Muscle layer of colon (tissue), 2 donors: ENCODE measurements at regions not wholly inside any gene's neighbourhood (a gene's known extent, or its start where the extent isn't known, plus 50 kb on each side); places are given as distances from the start of the nearest gene placed in this dataset.

ENCODE experiments used
- H3K27ac ChIP-seq: one replicate; pipeline ENCODE4 v1.7.0; 2013; ENCODE audit warnings: low read depth, mild to moderate bottlenecking, low read length, moderate library complexity
- H3K27me3 ChIP-seq, 2 donors: one replicate each; pipeline ENCODE4 v1.7.0; 2013; ENCODE audit warnings: low read length in 2 of 2, mild to moderate bottlenecking in 2 of 2; ENCODE audit not compliant: insufficient read depth in 2 of 2, control insufficient read depth in 1 of 2
- H3K36me3 ChIP-seq: one replicate; pipeline ENCODE4 v1.7.0; 2013; ENCODE audit warnings: mild to moderate bottlenecking, low read length; ENCODE audit not compliant: insufficient read depth
- H3K4me1 ChIP-seq: one replicate; pipeline ENCODE4 v1.7.0; 2013; ENCODE audit warnings: mild to moderate bottlenecking, low read length; ENCODE audit not compliant: insufficient read depth
- H3K4me3 ChIP-seq, 2 donors: one replicate each; pipeline ENCODE4 v1.7.0; 2013; ENCODE audit warnings: low read length in 2 of 2, low read depth in 1 of 2, mild to moderate bottlenecking in 1 of 2, moderate library complexity in 1 of 2
- H3K9ac ChIP-seq: one replicate; pipeline ENCODE4 v1.7.0; 2013; ENCODE audit warnings: low read length
- H3K9me3 ChIP-seq: one replicate; pipeline ENCODE4 v1.7.0; 2013; ENCODE audit warnings: mild to moderate bottlenecking, low read length
- donor health status: abdominal sarcoma.
- donor health status: Adenocarcinoma of cecum.

DNA sequence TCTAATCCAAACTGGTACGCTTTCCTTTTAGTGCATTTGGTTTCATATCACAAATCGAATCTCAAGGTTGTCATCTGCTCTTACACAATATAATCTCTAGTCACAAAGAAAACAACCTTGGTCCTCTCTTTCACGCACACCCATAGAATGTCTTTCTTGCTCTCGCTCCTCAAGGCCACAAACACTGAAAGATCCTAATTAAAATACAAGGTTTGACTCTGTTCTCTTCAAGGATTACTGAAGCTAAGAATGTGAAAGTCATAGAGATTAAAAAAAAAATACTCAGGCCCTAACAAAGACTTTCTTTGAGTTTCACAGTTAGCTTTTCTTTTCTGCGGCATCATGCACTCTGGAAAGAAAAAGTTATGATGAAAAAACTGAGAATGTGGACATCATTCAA is 891.5 kb downstream of the EFNB2 start:
- no peak overlapping the region for H3K27ac ChIP-seq

DNA sequence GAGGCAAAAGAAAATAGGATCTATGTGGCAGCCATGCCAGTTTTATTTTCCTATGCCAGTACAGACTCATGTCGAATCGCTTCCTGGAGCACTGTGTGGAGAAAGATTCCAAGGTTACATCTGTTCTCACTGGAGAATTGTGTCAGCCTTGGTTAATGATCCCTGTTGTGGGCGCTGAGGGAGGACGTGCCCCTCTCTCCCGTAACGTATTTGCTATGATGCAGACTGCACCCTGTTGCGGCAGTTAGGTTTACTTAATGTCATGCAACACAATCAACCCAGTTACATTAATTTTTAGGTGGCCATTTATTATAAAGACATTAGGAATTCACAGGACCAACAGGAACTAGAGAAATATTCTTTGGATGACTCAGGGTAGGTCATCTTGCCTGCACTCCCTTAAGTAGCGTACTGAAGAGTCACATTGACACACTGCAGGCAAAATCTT is 892.9 kb downstream of the EFNB2 start:
- Histone ChIP-seq H3K9ac (no peak overlapping the region), H3K4me3 (no peak overlapping the region), H3K36me3 (no peaks in the 10 kb centered on the region), H3K27me3 (no peaks in the 10 kb centered on the region), H3K9me3 (no peaks in the 10 kb centered on the region), H3K27ac (no peak overlapping the region), H3K4me1 (no peaks in the 10 kb centered on the region)

More for the DNA sequence above, 891.5 kb downstream of the EFNB2 start:
- Histone ChIP-seq H3K4me1 (no peaks in the 10 kb centered on the region), H3K9ac (no peak overlapping the region), H3K36me3 (no peaks in the 10 kb centered on the region), H3K9me3 (no peaks in the 10 kb centered on the region), H3K27me3 (no peaks in the 10 kb centered on the region), H3K4me3 (no peak overlapping the region)

DNA sequence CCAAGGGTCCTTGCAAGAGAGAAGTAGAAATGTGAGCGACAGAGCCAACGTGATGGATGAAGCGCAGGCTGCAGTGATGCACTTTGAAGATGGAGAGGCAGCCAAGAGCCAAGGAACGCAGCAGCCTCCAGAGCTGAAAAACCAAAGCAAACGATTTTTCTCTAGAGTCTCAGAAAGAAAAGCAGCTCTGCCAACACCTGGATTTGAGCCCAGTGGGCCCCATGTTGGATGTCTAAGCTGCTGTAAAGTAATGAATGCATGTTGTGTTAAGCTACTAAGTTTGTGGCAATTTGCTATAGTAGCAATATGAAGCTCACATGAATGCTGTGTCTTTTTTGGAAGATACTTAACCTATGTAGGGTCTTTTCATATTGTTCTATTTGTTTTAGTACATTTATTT is 894.3 kb downstream of the EFNB2 start:
- H3K4me3 ChIP-seq = no peak overlapping the region
- H3K27ac ChIP-seq = no peak overlapping the region
- no peaks in the 10 kb centered on the region for H3K27me3 ChIP-seq
- H3K36me3 ChIP-seq = no peaks in the 10 kb centered on the region
- no peak overlapping the region for H3K9ac ChIP-seq
- no peaks in the 10 kb centered on the region for H3K9me3 ChIP-seq
- H3K4me1 ChIP-seq = no peaks in the 10 kb centered on the region

DNA sequence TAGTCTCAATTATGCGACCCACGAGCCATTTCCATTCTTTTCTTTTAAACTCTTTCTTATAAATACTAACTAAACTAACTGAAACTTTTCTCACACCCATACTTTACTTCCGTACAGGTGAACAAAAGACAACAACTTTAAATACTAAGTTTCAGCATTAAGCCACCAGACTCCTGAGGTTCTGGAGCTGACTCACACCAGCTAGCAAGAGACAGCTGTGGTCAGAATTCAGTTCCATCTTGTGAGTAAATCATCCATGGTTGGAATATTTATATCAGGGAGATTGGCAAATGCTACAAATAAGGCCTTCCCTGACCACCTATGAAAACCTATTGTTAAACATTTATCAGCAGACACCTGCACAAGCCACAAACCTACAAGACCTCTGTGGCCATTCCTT is 897.0 kb downstream of the EFNB2 start:
- Histone ChIP-seq H3K4me3 (no peak overlapping the region), H3K4me1 (no peaks in the 10 kb centered on the region), H3K27me3 (no peaks in the 10 kb centered on the region), H3K36me3 (no peaks in the 10 kb centered on the region), H3K27ac (no peak overlapping the region), H3K9ac (no peak overlapping the region), H3K9me3 (no peaks in the 10 kb centered on the region)

DNA sequence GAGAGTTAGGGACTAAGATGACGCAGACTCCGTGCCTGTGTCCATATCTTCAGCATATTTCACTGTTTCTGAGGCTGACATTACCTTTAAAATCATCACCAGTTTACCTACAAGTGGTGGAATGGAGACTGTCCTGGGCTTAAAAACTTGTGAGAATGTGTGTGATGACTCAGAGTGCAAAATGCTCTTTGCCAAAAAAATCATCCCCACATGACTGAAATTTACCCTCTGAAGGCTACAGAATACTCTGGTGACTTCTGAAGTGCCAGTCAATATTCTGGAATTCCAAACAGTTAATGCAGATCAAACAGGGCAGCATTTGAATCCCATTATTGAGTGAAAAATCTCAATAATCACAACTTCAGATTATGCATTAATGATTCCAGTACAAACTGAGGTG is 901.4 kb downstream of the EFNB2 start:
- no peaks in the 10 kb centered on the region for H3K36me3 ChIP-seq
- H3K4me3 ChIP-seq = no peak overlapping the region
- H3K4me1 ChIP-seq = no peaks in the 10 kb centered on the region
- H3K27me3 ChIP-seq = no peaks in the 10 kb centered on the region
- no peaks in the 10 kb centered on the region for H3K9me3 ChIP-seq
- H3K9ac ChIP-seq = no peak overlapping the region
- no peak overlapping the region for H3K27ac ChIP-seq

DNA sequence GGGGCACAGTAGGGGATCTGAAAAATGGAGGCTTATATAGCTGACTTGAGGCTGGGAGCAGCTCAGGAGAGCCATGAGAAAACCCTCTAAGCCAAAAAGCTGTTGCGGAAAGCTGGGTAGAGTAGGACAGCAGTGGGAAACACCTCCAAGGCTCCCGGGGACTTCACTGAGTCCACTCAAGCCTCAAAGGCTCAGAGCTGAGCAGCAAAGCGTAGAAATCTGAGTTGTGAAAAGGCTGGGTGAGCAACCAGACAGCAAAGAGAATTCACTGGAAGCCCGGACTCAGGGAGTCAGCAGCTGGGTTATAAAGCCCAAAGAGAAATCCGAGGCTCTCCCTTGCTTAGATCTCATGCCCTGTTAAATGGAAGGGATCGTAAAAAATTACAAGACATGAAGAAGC is 905.0 kb downstream of the EFNB2 start:
- no peaks in the 10 kb centered on the region for H3K36me3 ChIP-seq
- H3K27ac ChIP-seq = no peak overlapping the region
- no peaks in the 10 kb centered on the region for H3K27me3 ChIP-seq
- no peak overlapping the region for H3K4me3 ChIP-seq
- H3K9me3 ChIP-seq = no peaks in the 10 kb centered on the region
- H3K4me1 ChIP-seq = no peaks in the 10 kb centered on the region
- no peak overlapping the region for H3K9ac ChIP-seq

DNA sequence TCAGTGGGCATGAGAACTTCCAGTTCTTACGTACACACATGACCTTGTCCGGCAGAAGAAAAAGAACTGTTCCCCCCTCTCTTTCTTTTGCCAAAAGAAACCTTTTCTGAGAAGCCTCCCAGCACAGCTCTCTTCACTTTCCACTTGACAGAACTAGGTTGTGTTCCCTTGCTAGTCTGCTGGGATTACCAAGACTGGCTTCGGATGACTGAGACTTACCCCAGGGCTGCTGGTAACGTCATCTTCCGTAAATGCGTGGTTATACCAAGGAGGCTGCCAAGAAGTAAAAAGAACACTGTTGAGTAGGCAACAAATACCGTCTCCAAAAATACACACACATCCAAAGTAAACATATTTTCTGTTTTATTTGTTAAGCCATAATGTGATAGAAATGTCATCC is 908.2 kb downstream of the EFNB2 start:
- Histone ChIP-seq H3K9ac (no peak overlapping the region), H3K4me3 (no peak overlapping the region), H3K27ac (no peak overlapping the region), H3K27me3 (no peaks in the 10 kb centered on the region), H3K4me1 (no peaks in the 10 kb centered on the region), H3K36me3 (no peaks in the 10 kb centered on the region), H3K9me3 (no peaks in the 10 kb centered on the region)

DNA sequence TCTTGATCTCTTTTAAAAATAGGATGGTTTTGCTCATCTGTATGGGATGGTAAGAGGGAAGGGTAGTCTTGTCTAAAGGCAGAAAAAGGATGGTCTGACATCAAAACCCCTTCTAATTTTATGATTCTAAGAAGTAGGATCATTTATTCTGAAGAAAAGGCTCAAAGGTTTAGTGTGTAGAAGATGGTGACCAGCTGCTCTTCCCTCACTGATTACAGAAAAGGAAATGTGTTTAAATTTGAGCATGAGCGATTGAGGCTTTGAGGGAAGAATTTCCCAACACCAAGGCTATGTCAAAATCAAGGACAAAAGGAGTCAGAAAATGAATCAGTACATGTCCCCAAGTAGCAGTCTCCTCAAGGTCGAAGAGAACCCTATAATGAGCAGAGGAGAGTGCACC is 909.8 kb downstream of the EFNB2 start:
- Histone ChIP-seq H3K9me3 (no peaks in the 10 kb centered on the region), H3K4me1 (no peaks in the 10 kb centered on the region), H3K9ac (no peak overlapping the region), H3K27ac (no peak overlapping the region), H3K27me3 (no peaks in the 10 kb centered on the region), H3K36me3 (no peaks in the 10 kb centered on the region), H3K4me3 (no peak overlapping the region)

DNA sequence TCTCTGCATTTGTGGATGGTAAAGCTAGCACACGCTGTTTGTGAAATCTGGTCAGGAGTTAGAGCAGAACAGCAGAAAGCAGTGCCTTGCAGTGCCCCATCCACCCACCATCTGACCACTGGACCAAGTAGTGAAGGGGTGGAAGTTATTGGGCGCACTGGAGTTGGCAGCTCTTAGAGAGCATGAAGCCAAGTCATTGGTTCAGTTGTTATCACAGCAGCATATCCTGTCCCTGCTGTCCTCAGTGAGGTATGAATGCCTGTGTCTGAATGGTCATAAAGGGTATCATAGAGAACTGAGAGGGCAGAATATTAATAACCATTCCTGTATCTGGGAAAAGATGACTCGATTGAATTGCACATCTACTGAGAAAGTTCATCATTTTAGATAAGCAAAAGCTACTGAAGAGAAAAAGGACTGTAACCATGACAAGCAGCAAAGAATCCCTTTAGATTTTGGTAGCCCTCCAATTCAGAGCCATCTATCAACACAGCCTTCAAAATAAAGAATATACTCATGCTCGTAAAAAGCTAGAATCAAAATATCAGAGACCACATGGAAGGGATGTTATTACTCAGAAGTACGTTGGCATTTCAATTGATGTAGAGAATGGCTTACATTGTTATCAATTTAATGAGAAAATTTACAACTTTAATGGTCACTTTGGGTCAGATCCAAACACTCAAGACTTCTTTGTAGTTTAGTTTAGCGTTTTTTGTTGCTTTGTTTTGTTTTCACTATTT is 919.0 kb downstream of the EFNB2 start:
- H3K4me3 ChIP-seq = no peak overlapping the region
- no peak overlapping the region for H3K27ac ChIP-seq
- H3K9ac ChIP-seq = no peak overlapping the region
- H3K27me3 ChIP-seq = no peaks in the 10 kb centered on the region
- no peaks in the 10 kb centered on the region for H3K9me3 ChIP-seq
- no peaks in the 10 kb centered on the region for H3K36me3 ChIP-seq
- no peaks in the 10 kb centered on the region for H3K4me1 ChIP-seq

DNA sequence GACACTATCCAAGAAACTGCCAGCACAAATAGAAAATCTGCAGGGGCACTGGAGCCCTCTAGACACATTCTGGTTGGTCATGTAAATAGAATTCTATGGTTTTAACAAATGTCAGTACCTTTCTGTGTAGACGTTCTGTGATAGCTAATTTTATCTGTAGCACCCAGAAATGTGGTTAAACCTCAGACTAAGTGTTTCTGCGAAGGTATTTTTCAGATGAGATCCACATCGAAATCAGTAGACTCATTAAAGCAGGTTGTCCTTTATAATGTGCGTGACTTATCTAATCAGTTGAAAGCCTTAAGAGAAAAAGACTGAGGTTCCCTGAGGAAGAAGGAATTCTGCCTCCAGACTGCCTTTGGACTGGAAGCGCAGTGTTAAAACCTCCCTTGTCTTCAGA is 922.9 kb downstream of the EFNB2 start:
- Histone ChIP-seq H3K27ac (no peak overlapping the region), H3K9ac (no peak overlapping the region), H3K4me3 (no peak overlapping the region), H3K27me3 (no peaks in the 10 kb centered on the region), H3K4me1 (peaks cover 4% of the 10 kb centered on the region), H3K9me3 (no peaks in the 10 kb centered on the region), H3K36me3 (no peaks in the 10 kb centered on the region)

DNA sequence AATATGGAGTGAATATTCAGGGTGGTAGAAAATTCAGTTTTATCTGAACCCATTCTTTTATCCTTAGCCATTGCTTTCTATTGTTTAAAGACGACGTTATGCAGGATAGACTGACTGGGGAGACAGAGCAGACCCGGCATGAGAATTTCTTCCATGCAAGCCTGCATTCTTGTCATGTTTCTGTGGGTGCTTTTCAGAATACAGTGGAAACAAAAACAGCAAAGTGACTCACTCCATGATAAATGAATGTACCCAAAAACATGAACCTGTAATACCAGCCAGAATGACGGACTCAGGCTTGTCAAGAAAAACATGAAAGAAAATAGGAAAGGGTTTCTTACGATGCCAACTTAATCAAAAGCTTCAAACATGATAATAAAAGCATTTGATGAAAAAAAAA is 924.0 kb downstream of the EFNB2 start:
- H3K4me3 ChIP-seq = no peak overlapping the region
- H3K9me3 ChIP-seq = no peaks in the 10 kb centered on the region
- H3K27ac ChIP-seq = no peak overlapping the region
- no peaks in the 10 kb centered on the region for H3K27me3 ChIP-seq
- H3K36me3 ChIP-seq = no peaks in the 10 kb centered on the region
- no peak overlapping the region for H3K9ac ChIP-seq
- peaks cover 4% of the 10 kb centered on the region for H3K4me1 ChIP-seq

DNA sequence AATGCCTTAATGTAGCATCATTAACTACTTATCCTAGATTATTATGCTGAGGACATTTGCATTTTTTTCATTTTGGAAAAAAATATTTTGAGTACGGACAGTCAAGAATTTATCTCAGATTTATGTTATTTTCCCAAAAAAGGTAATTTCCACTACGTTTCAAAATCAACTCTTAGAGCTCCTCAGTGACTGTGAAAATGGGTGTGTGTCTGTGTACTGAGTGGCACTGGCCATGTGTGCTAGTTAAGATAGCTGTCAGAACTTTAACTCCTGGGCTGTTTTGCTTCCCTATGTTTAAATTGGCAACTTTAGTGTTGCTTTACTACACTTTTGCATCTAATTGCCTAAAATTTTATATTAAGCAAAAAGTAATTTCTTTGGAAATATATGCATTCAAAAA is 927.4 kb downstream of the EFNB2 start:
- no peak overlapping the region for H3K9ac ChIP-seq
- H3K27me3 ChIP-seq = no peaks in the 10 kb centered on the region
- H3K9me3 ChIP-seq = no peaks in the 10 kb centered on the region
- H3K4me1 ChIP-seq = peaks cover 4% of the 10 kb centered on the region
- no peak overlapping the region for H3K27ac ChIP-seq
- H3K4me3 ChIP-seq = no peak overlapping the region
- H3K36me3 ChIP-seq = no peaks in the 10 kb centered on the region
